ENCODE measurements at regions not wholly inside any gene's neighbourhood (a gene's known extent, or its start where the extent isn't known, plus 50 kb on each side); places are given as distances from the start of the nearest gene placed in this dataset.

GRCh38 chr9:71218774-71219173 lies 97.4 kb upstream of the TRPM3 start:
- no peak for DNase-seq
- Mint-ChIP-seq H3K4me3 (no peak overlapping the region), H3K9me3 (peaks cover 0 to 10% (median 5%) of the 10 kb centered on the region in 7 donors), H3K27ac (no peak overlapping the region), H3K36me3 (no peaks in the 10 kb centered on the region), H3K27me3 (peaks cover 0 to 5% (median 5%) of the 10 kb centered on the region in 3 donors), H3K4me1 (no peaks in the 10 kb centered on the region)
- ATAC-seq (ENCODE audit: low read depth in 2 of 2) = no peak

DNA sequence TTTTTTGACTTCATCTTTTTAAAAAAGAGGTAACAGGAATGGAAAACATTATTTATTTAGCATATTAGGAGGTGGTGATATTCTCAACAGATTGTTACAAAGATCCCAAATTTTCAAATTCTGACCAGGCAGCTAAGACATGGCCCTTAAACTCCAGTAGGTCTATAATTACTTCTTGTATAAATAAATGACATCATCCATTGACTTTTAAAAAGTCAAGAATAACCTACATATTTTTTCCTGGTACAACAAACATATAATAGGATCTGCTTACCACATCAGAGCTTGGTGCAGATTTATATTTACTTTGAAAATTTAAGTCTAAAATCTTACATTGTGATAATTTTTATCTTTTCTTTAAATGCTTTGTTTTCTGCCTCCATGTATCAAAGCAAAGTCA lies 92.2 kb upstream of the TRPM3 start:
- no peaks in the 10 kb centered on the region for H3K27me3 Mint-ChIP-seq
- H3K4me1 Mint-ChIP-seq = no peaks in the 10 kb centered on the region
- ATAC-seq (ENCODE audit: low read depth in 2 of 2) (no peak), DNase-seq (no peak)
- H3K4me3 Mint-ChIP-seq = no peak overlapping the region
- H3K36me3 Mint-ChIP-seq = no peaks in the 10 kb centered on the region
- H3K9me3 Mint-ChIP-seq = peaks cover 3 to 21% (median 5%) of the 10 kb centered on the region in 7 donors
- H3K27ac Mint-ChIP-seq = no peak overlapping the region

GRCh38 chr9:71210326-71210725 lies 88.9 kb upstream of the TRPM3 start:
- DNase-seq = no peak
- Mint-ChIP-seq H3K36me3 (no peaks in the 10 kb centered on the region), H3K9me3 (peaks cover 3 to 21% (median 5%) of the 10 kb centered on the region in 7 donors), H3K4me3 (no peak overlapping the region), H3K27ac (no peak overlapping the region), H3K4me1 (no peaks in the 10 kb centered on the region), H3K27me3 (no peaks in the 10 kb centered on the region)
- ATAC-seq (ENCODE audit: low read depth in 2 of 2) = no peak

GRCh38 chr9:71209890-71210289 lies 88.5 kb upstream of the TRPM3 start:
- H3K27me3 Mint-ChIP-seq = no peaks in the 10 kb centered on the region
- H3K4me1 Mint-ChIP-seq = no peaks in the 10 kb centered on the region
- no peak overlapping the region for H3K4me3 Mint-ChIP-seq
- ATAC-seq (ENCODE audit: low read depth in 2 of 2) (no peak), DNase-seq (no peak)
- H3K9me3 Mint-ChIP-seq = peaks cover 3 to 21% (median 5%) of the 10 kb centered on the region in 7 donors
- no peaks in the 10 kb centered on the region for H3K36me3 Mint-ChIP-seq
- no peak overlapping the region for H3K27ac Mint-ChIP-seq

- DNase-seq (no peak), ATAC-seq (ENCODE audit: low read depth in 2 of 2) (no peak)
- no peak overlapping the region for H3K27ac Mint-ChIP-seq
- peaks cover 0 to 10% (median 6%) of the 10 kb centered on the region in 7 donors for H3K9me3 Mint-ChIP-seq
- no peak overlapping the region for H3K4me3 Mint-ChIP-seq
- peaks cover 0 to 3% (median 0%) of the 10 kb centered on the region in 3 donors for H3K27me3 Mint-ChIP-seq
- no peaks in the 10 kb centered on the region for H3K36me3 Mint-ChIP-seq
- no peaks in the 10 kb centered on the region for H3K4me1 Mint-ChIP-seq
Observed at GRCh38 chr9:71202931-71203330, 81.5 kb upstream of the TRPM3 start.

- Mint-ChIP-seq H3K27ac (no peak overlapping the region), H3K27me3 (no peaks in the 10 kb centered on the region), H3K4me3 (no peak overlapping the region), H3K4me1 (no peaks in the 10 kb centered on the region), H3K36me3 (no peaks in the 10 kb centered on the region), H3K9me3 (peaks cover 2 to 19% (median 4%) of the 10 kb centered on the region in 7 donors)
- ATAC-seq (ENCODE audit: low read depth in 2 of 2) (no peak), DNase-seq (no peak)
Observed at GRCh38 chr9:71191708-71192107, 70.3 kb upstream of the TRPM3 start.

- Mint-ChIP-seq H3K27me3 (no peaks in the 10 kb centered on the region), H3K9me3 (no peaks in the 10 kb centered on the region), H3K4me3 (no peak overlapping the region), H3K36me3 (no peaks in the 10 kb centered on the region), H3K27ac (no peak overlapping the region), H3K4me1 (no peaks in the 10 kb centered on the region)
- no peak for ATAC-seq (ENCODE audit: low read depth in 2 of 2)
- no peak for DNase-seq
Observed at GRCh38 chr9:71183251-71183650, 61.8 kb upstream of the TRPM3 start.

- H3K27me3 Mint-ChIP-seq = no peaks in the 10 kb centered on the region
- no peaks in the 10 kb centered on the region for H3K36me3 Mint-ChIP-seq
- no peak overlapping the region for H3K4me3 Mint-ChIP-seq
- DNase-seq = no peak
- ATAC-seq (ENCODE audit: low read depth in 2 of 2) = no peak
- H3K27ac Mint-ChIP-seq = no peak overlapping the region
- peaks cover 0 to 5% (median 0%) of the 10 kb centered on the region in 7 donors for H3K9me3 Mint-ChIP-seq
- H3K4me1 Mint-ChIP-seq = no peaks in the 10 kb centered on the region
Observed at GRCh38 chr9:71179183-71179582, 57.8 kb upstream of the TRPM3 start.

- H3K4me1 Mint-ChIP-seq = no peaks in the 10 kb centered on the region
- no peaks in the 10 kb centered on the region for H3K36me3 Mint-ChIP-seq
- no peak for ATAC-seq (ENCODE audit: low read depth in 2 of 2)
- H3K27me3 Mint-ChIP-seq = no peaks in the 10 kb centered on the region
- no peak overlapping the region for H3K27ac Mint-ChIP-seq
- peaks cover 0 to 5% (median 0%) of the 10 kb centered on the region in 7 donors for H3K9me3 Mint-ChIP-seq
- DNase-seq = no peak
- no peak overlapping the region for H3K4me3 Mint-ChIP-seq
Observed at GRCh38 chr9:71177901-71178300, 56.5 kb upstream of the TRPM3 start.

DNA sequence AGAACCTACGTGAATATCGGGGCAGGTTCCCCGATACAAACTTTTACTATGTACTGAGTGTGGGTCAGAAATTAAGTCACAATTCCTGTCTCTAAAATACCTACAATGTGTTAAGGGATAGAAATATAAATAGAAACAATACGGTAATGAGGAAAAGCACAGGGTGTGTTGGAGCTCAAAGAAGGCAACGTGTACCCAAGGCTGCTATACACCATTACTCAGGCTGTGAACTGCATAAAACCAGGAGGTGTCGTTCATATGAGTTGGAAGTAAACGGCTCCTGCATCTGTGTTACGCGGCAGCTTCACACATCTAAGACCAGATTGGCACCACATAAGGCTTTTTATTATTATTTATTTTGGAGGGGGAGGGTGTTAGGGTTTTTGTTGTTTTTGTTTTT lies 50.1 kb upstream of the TRPM3 start:
- no peak for DNase-seq
- Mint-ChIP-seq H3K4me3 (no peak overlapping the region), H3K36me3 (no peaks in the 10 kb centered on the region), H3K9me3 (peaks cover 4 to 13% (median 6%) of the 10 kb centered on the region in 7 donors), H3K4me1 (no peaks in the 10 kb centered on the region), H3K27me3 (no peaks in the 10 kb centered on the region), H3K27ac (no peak overlapping the region)
- no peak for ATAC-seq (ENCODE audit: low read depth in 2 of 2)

All from naive B cell (primary cell).